ENCODE measurements at regions not wholly inside any gene's neighbourhood (a gene's known extent, or its start where the extent isn't known, plus 50 kb on each side); places are given as distances from the start of the nearest gene placed in this dataset.

DNA sequence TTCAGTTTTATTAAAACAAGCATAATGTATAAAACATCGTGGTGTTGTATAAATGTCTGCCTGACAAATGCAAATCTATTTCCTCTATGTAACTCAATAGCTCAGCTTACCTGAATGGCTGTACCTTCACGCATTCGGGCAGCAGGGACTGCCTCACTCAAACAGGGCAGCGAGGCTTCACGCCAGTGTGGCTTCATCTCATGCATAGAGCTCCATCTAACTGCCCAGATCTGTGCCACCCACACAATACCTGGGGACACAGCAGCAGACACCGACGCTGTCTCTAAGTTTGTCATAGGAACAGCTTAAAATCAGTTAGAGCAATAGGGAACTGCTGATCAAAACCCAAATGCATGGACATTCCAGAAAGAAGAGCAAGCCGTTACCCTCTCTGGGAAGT is 182.8 kb upstream of the ANKRD30A start:
- no peaks in the 10 kb centered on the region for H3K36me3 Mint-ChIP-seq

DNA sequence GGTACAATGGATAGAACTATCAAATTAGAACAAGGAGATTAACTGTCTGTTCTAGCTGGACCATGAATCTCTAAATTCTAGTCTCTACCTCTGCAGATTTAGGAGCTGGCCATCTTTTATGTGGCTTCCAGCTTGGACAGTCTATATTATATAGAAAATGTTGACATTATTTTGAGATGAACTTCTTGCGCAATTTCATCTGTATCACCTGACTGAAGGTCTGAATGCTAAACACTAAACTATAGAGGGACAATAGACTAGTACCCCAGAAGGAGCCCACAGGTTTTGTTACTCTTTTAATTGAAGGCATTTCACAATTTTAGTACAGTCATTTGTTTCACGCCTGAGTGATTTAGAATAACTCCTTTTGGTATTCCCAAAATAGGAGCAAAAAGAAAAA is 222.4 kb upstream of the ANKRD30A start:
- ATAC-seq (ENCODE audit: low read depth in 2 of 2) (no peak), DNase-seq (no peak)
- no peaks in the 10 kb centered on the region for H3K27me3 ChIP-seq (ENCODE audit: control insufficient read depth, insufficient read depth, low read length)
- H3K27ac ChIP-seq (ENCODE audit: insufficient read depth, low read length, poor library complexity, severe bottlenecking), result no peak overlapping the region
- H3K4me1 ChIP-seq (ENCODE audit: control insufficient read depth, insufficient read depth, low read length, poor library complexity, severe bottlenecking), result no peaks in the 10 kb centered on the region
- H3K4me3 Mint-ChIP-seq, result no peak overlapping the region
- H3K9me3 ChIP-seq (ENCODE audit: control insufficient read depth in 2 of 2, low read length in 2 of 2), result peaks cover 0 to 4% of the 10 kb centered on the region in 2 experiments
- H3K36me3 Mint-ChIP-seq, result no peaks in the 10 kb centered on the region
- H3K36me3 ChIP-seq (ENCODE audit: control insufficient read depth, insufficient read depth, low read length), result no peaks in the 10 kb centered on the region
- H3K27ac Mint-ChIP-seq, result no peak overlapping the region
- no peaks in the 10 kb centered on the region for H3K27me3 Mint-ChIP-seq
- no peaks in the 10 kb centered on the region for H3K4me1 Mint-ChIP-seq
- H3K9me3 Mint-ChIP-seq, result peaks cover 0 to 4% (median 2%) of the 10 kb centered on the region in 7 donors
- no peak overlapping the region for H3K4me3 ChIP-seq (ENCODE audit: low read depth, low read length)

More for the DNA sequence above, 182.8 kb upstream of the ANKRD30A start:
- Histone ChIP-seq H3K4me1 (ENCODE audit: control insufficient read depth, insufficient read depth, low read length, poor library complexity, severe bottlenecking) (no peaks in the 10 kb centered on the region), H3K27ac (ENCODE audit: insufficient read depth, low read length, poor library complexity, severe bottlenecking) (no peak overlapping the region), H3K27me3 (ENCODE audit: control insufficient read depth, insufficient read depth, low read length) (no peaks in the 10 kb centered on the region), H3K36me3 (ENCODE audit: control insufficient read depth, insufficient read depth, low read length) (no peaks in the 10 kb centered on the region), H3K4me3 (ENCODE audit: low read depth, low read length) (no peak overlapping the region), H3K9me3 (ENCODE audit: control insufficient read depth in 2 of 2, low read length in 2 of 2) (peaks cover 0 to 2% of the 10 kb centered on the region in 2 experiments)
- no peaks in the 10 kb centered on the region for H3K27me3 Mint-ChIP-seq
- no peak for ATAC-seq (ENCODE audit: low read depth in 2 of 2)
- no peak for DNase-seq
- H3K9me3 Mint-ChIP-seq, result peaks cover 0 to 10% (median 6%) of the 10 kb centered on the region in 7 donors
- no peak overlapping the region for H3K4me3 Mint-ChIP-seq
- H3K4me1 Mint-ChIP-seq, result no peaks in the 10 kb centered on the region
- no peak overlapping the region for H3K27ac Mint-ChIP-seq

DNA sequence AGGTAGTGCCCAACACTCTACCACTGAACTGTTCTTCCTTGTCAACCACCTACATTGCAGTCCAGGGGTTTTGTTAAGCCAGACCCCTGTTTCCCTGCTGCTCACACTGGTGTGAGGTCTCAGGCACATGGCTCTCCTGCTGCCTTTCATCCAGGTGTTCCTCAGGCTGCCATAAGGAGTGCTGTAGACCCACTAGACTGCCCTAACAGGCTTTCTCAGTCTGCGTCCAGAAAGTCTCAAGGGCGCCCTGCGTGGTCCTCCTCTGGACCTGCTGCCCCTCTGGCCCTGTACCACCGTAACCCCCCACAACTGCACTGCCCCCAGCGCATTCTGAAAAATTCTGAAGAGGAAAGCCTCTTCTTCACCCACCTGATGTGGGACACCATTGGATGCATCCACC is 225.7 kb upstream of the ANKRD30A start:
- H3K36me3 ChIP-seq (ENCODE audit: control insufficient read depth, insufficient read depth, low read length), result no peaks in the 10 kb centered on the region
- no peak overlapping the region for H3K4me3 ChIP-seq (ENCODE audit: low read depth, low read length)
- Mint-ChIP-seq H3K9me3 (peaks cover 0 to 6% (median 2%) of the 10 kb centered on the region in 7 donors), H3K4me1 (peaks cover 0 to 5% (median 0%) of the 10 kb centered on the region in 4 donors), H3K27ac (no peak overlapping the region), H3K27me3 (no peaks in the 10 kb centered on the region), H3K4me3 (no peak overlapping the region), H3K36me3 (no peaks in the 10 kb centered on the region)
- H3K27ac ChIP-seq (ENCODE audit: insufficient read depth, low read length, poor library complexity, severe bottlenecking), result no peak overlapping the region
- H3K9me3 ChIP-seq (ENCODE audit: control insufficient read depth in 2 of 2, low read length in 2 of 2), result peaks cover 0 to 4% of the 10 kb centered on the region in 2 experiments
- DNase-seq (no peak), ATAC-seq (ENCODE audit: low read depth in 2 of 2) (no peak)
- no peaks in the 10 kb centered on the region for H3K27me3 ChIP-seq (ENCODE audit: control insufficient read depth, insufficient read depth, low read length)
- no peaks in the 10 kb centered on the region for H3K4me1 ChIP-seq (ENCODE audit: control insufficient read depth, insufficient read depth, low read length, poor library complexity, severe bottlenecking)

DNA sequence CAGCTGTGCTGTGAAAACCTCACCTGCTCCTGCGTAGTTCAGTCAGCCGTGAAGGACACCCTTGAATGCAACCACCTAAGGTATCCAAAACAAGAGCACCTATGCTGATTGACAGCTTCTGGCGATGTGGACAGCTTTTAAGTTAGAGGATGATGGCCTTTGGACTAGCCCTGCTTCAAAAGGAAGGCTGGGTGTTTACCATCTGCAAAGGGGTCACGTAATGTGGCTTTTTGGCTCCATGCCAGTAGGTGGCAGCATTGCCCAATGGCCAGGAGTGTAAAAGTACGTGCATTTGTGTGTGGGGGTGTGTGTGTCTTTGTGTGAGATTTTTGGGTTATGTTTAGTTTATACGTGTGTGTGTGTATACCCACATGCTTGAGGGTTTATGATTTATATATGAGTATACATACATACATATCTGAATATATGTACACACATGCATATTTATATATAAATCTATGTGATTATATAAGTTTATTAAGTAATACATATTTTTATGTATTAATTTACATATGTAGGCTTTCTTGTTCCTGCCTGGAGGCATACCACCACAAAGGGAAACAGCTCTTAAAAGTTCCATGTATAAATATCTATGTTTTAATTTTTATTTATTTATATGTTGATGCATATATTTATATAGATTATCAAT is 236.3 kb upstream of the ANKRD30A start:
- Histone ChIP-seq H3K27ac (ENCODE audit: insufficient read depth, low read length, poor library complexity, severe bottlenecking) (no peak overlapping the region), H3K27me3 (ENCODE audit: control insufficient read depth, insufficient read depth, low read length) (no peaks in the 10 kb centered on the region), H3K4me1 (ENCODE audit: control insufficient read depth, insufficient read depth, low read length, poor library complexity, severe bottlenecking) (no peaks in the 10 kb centered on the region), H3K4me3 (ENCODE audit: low read depth, low read length) (no peak overlapping the region), H3K36me3 (ENCODE audit: control insufficient read depth, insufficient read depth, low read length) (no peaks in the 10 kb centered on the region), H3K9me3 (ENCODE audit: control insufficient read depth in 2 of 2, low read length in 2 of 2) (no peaks in the 10 kb centered on the region)
- H3K27me3 Mint-ChIP-seq, result no peaks in the 10 kb centered on the region
- peak in 2 of 3 donors; percentile 21 to 53 for DNase-seq
- no peak overlapping the region for H3K4me3 Mint-ChIP-seq
- peak in 1 of 2 donors; percentile 24 for ATAC-seq (ENCODE audit: low read depth in 2 of 2)
- H3K4me1 Mint-ChIP-seq, result no peaks in the 10 kb centered on the region
- H3K27ac Mint-ChIP-seq, result no peak overlapping the region
- no peaks in the 10 kb centered on the region for H3K36me3 Mint-ChIP-seq
- H3K9me3 Mint-ChIP-seq, result peaks cover 0 to 2% (median 0%) of the 10 kb centered on the region in 7 donors

DNA sequence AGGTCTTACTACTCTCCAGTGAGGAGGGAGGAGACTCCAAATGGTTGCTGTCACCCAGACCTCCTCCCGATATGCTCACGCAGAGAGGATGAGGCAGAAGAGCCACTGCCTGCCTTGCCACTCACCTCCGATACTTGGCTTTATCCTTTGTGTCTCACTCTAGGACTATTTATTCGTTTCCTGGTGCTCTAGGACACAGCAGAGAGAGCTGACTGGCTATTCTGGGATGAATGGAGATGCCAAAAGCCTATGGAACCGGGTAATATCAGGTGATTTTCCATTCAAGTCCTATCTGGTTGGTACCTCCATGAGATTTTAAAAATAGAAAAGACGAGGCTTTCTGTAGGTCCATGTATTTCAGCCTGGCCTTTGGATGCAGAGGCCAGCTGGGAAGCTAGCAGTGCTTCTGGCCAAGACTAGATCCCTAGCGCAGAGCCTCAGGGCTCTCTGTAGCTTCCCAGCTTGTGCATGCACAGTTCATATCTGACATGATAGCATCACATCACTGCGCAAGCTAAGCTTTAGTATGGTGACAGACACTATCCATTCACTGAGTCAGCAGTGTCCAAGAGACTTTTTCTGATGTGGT is 239.0 kb upstream of the ANKRD30A start:
- Histone ChIP-seq H3K36me3 (ENCODE audit: control insufficient read depth, insufficient read depth, low read length) (no peaks in the 10 kb centered on the region), H3K9me3 (ENCODE audit: control insufficient read depth in 2 of 2, low read length in 2 of 2) (no peaks in the 10 kb centered on the region), H3K4me3 (ENCODE audit: low read depth, low read length) (no peak overlapping the region), H3K27ac (ENCODE audit: insufficient read depth, low read length, poor library complexity, severe bottlenecking) (no peak overlapping the region), H3K4me1 (ENCODE audit: control insufficient read depth, insufficient read depth, low read length, poor library complexity, severe bottlenecking) (no peaks in the 10 kb centered on the region), H3K27me3 (ENCODE audit: control insufficient read depth, insufficient read depth, low read length) (no peaks in the 10 kb centered on the region)
- ATAC-seq (ENCODE audit: low read depth in 2 of 2) (no peak), DNase-seq (no peak)
- H3K4me3 Mint-ChIP-seq, result no peak overlapping the region
- no peaks in the 10 kb centered on the region for H3K36me3 Mint-ChIP-seq
- H3K9me3 Mint-ChIP-seq, result no peaks in the 10 kb centered on the region
- H3K27me3 Mint-ChIP-seq, result peaks cover 4% of the 10 kb centered on the region
- H3K4me1 Mint-ChIP-seq, result no peaks in the 10 kb centered on the region
- no peak overlapping the region for H3K27ac Mint-ChIP-seq

DNA sequence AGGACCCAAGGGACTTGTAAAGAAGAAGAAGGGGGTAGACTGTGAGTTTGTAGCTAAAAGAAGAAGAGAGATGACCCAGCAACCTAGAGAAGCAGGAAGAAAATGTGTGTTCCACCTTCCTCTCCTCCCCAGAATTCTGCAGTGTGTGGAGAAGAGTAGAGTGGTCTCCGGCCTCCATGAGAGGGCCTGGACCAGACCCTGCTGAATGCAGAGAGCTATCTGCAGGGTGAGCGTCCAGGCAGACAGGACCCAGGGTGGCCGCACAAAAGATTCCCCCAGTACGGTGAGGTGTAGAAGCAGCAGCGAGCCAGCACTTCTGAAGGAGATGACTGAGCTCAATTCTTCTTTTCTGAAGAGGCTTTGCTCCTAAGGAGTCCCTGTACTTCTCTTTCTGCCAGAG is 239.7 kb upstream of the ANKRD30A start:
- no peak for DNase-seq
- no peaks in the 10 kb centered on the region for H3K9me3 ChIP-seq (ENCODE audit: control insufficient read depth in 2 of 2, low read length in 2 of 2)
- H3K36me3 ChIP-seq (ENCODE audit: control insufficient read depth, insufficient read depth, low read length), result no peaks in the 10 kb centered on the region
- H3K4me1 ChIP-seq (ENCODE audit: control insufficient read depth, insufficient read depth, low read length, poor library complexity, severe bottlenecking), result no peaks in the 10 kb centered on the region
- Mint-ChIP-seq H3K4me1 (no peaks in the 10 kb centered on the region), H3K27ac (no peak overlapping the region), H3K36me3 (no peaks in the 10 kb centered on the region), H3K9me3 (no peaks in the 10 kb centered on the region), H3K4me3 (no peak overlapping the region), H3K27me3 (peaks cover 4% of the 10 kb centered on the region)
- no peaks in the 10 kb centered on the region for H3K27me3 ChIP-seq (ENCODE audit: control insufficient read depth, insufficient read depth, low read length)
- ATAC-seq (ENCODE audit: low read depth in 2 of 2), result no peak
- H3K27ac ChIP-seq (ENCODE audit: insufficient read depth, low read length, poor library complexity, severe bottlenecking), result no peak overlapping the region
- H3K4me3 ChIP-seq (ENCODE audit: low read depth, low read length), result no peak overlapping the region

DNA sequence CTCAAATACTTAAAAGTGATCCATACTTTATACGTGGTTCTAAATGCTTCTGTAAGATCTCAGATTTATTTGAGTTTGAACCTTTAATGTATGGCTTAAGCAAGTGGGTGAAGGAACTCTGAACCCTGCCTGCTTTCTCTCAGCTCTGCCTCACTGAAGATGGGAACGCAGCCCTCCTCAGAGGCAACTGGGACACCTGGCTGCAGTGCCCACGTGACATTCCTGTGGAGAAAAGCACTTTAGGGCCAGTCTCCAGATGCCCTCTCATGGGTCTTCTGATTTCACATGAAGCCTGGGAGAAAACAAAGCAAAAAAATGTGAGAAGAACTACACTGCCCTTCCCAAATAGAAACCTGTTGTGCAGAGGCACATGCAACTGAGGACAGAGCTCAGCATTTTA is 242.6 kb upstream of the ANKRD30A start:
- no peak overlapping the region for H3K4me3 ChIP-seq (ENCODE audit: low read depth, low read length)
- H3K4me1 ChIP-seq (ENCODE audit: control insufficient read depth, insufficient read depth, low read length, poor library complexity, severe bottlenecking), result no peaks in the 10 kb centered on the region
- peaks cover 4% of the 10 kb centered on the region for H3K27me3 Mint-ChIP-seq
- no peaks in the 10 kb centered on the region for H3K36me3 Mint-ChIP-seq
- no peak overlapping the region for H3K27ac Mint-ChIP-seq
- H3K36me3 ChIP-seq (ENCODE audit: control insufficient read depth, insufficient read depth, low read length), result no peaks in the 10 kb centered on the region
- no peaks in the 10 kb centered on the region for H3K9me3 Mint-ChIP-seq
- H3K27ac ChIP-seq (ENCODE audit: insufficient read depth, low read length, poor library complexity, severe bottlenecking), result no peak overlapping the region
- no peak overlapping the region for H3K4me3 Mint-ChIP-seq
- H3K9me3 ChIP-seq (ENCODE audit: control insufficient read depth in 2 of 2, low read length in 2 of 2), result no peaks in the 10 kb centered on the region
- H3K27me3 ChIP-seq (ENCODE audit: control insufficient read depth, insufficient read depth, low read length), result no peaks in the 10 kb centered on the region
- DNase-seq (no peak), ATAC-seq (ENCODE audit: low read depth in 2 of 2) (no peak)
- H3K4me1 Mint-ChIP-seq, result no peaks in the 10 kb centered on the region

DNA sequence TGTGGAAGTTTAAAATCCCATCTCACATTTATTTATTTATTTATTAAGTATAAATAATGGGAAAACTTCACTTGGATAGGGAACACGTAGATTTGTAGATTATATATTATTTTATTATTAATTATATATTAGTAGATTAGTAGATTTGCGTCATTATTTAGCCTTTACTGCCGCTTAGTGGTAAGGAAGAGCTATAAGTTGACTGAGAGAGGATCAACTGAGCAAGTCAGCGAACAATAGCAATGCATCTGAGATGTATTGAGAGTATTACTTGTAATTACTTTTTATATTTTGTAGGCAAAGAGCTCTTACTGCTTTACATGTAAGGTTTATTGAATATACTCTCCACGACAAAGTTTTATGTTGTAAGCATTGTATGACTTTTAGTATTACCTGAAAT is 244.5 kb upstream of the ANKRD30A start:
- Histone ChIP-seq H3K4me3 (ENCODE audit: low read depth, low read length) (no peak overlapping the region), H3K9me3 (ENCODE audit: control insufficient read depth in 2 of 2, low read length in 2 of 2) (no peaks in the 10 kb centered on the region), H3K36me3 (ENCODE audit: control insufficient read depth, insufficient read depth, low read length) (no peaks in the 10 kb centered on the region), H3K27me3 (ENCODE audit: control insufficient read depth, insufficient read depth, low read length) (no peaks in the 10 kb centered on the region), H3K4me1 (ENCODE audit: control insufficient read depth, insufficient read depth, low read length, poor library complexity, severe bottlenecking) (no peaks in the 10 kb centered on the region), H3K27ac (ENCODE audit: insufficient read depth, low read length, poor library complexity, severe bottlenecking) (no peak overlapping the region)
- no peaks in the 10 kb centered on the region for H3K4me1 Mint-ChIP-seq
- H3K27me3 Mint-ChIP-seq, result peaks cover 4% of the 10 kb centered on the region
- no peaks in the 10 kb centered on the region for H3K36me3 Mint-ChIP-seq
- no peak overlapping the region for H3K27ac Mint-ChIP-seq
- ATAC-seq (ENCODE audit: low read depth in 2 of 2), result no peak
- no peaks in the 10 kb centered on the region for H3K9me3 Mint-ChIP-seq
- DNase-seq, result peak in 1 of 3 donors; percentile 3
- H3K4me3 Mint-ChIP-seq, result no peak overlapping the region
